GM12801 (cell line): ENCODE measurements at regions not wholly inside any gene's neighbourhood (a gene's known extent, or its start where the extent isn't known, plus 50 kb on each side); places are given as distances from the start of the nearest gene placed in this dataset.

ENCODE experiments used
- TF ChIP-seq, protein P1 (sequence below): IDR thresholded peaks from one replicate; pipeline ENCODE4 v1.5.1; 2011; ENCODE audit warnings: control low read depth; ENCODE audit not compliant: insufficient read length; ENCODE audit errors: extremely low read depth

- TF ChIP-seq, protein P1, sequence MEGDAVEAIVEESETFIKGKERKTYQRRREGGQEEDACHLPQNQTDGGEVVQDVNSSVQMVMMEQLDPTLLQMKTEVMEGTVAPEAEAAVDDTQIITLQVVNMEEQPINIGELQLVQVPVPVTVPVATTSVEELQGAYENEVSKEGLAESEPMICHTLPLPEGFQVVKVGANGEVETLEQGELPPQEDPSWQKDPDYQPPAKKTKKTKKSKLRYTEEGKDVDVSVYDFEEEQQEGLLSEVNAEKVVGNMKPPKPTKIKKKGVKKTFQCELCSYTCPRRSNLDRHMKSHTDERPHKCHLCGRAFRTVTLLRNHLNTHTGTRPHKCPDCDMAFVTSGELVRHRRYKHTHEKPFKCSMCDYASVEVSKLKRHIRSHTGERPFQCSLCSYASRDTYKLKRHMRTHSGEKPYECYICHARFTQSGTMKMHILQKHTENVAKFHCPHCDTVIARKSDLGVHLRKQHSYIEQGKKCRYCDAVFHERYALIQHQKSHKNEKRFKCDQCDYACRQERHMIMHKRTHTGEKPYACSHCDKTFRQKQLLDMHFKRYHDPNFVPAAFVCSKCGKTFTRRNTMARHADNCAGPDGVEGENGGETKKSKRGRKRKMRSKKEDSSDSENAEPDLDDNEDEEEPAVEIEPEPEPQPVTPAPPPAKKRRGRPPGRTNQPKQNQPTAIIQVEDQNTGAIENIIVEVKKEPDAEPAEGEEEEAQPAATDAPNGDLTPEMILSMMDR: no peak
These were observed 1591.4 kb downstream of the REEP3 start for GRCh38 chr10:65112573-65112972.

DNA sequence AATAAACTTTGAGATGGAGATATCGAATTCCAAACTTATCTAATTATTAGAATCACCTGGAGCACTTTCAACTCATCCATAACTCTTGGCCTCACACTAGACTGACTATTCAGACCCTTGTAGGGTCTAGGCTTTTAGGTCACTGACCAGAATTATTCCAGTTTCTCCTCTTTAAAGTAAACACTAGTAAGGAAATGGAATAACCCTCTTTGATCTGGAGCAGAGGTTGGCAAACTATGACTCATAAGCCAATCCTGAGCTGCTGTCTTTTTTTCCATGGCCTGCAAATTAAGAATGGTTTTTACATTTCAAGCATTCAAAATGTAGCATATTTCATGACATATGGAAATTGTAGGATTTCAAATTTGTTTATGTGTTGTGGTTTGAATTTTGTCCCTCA, 1601.9 kb downstream of the REEP3 start:
- TF ChIP-seq, protein P1: no peak

DNA sequence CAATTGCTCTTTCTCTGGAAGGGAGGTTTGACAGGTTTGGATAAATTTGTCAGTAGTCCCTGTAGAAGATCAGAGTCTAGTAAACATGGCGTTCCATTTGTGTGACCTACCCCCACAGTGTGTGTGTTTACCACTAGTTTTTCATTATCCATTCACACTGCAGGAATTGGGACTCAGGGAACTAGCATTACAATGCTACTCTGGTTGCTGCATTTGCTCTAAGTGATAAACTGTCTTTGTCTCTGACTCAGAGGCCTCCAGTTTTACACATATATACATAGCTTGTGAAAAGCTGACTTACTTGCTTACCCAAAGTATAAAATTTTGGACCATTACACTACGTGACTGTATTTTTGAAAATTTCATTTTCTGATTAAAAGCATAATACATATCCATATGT, 1604.0 kb downstream of the REEP3 start:
- TF ChIP-seq, protein P1: no peak

DNA sequence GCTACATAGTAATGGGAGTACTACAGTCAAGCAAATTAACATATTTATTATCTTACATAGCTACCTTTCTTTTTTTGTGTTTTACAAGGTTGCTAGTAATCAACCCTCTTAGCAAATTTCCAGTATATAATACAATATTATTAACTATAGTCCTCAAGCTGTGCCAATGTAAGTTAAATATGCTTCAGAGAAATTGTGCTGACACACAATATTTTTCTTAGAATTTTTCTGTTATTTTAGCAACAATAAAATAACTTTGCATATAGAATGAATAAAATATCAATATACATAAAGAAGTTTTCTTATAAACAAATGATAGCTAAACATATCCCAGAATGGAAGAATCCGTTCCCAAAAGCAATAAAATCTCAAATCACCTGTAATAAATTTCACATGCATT, 1605.1 kb downstream of the REEP3 start:
- TF ChIP-seq, protein P1: no peak

DNA sequence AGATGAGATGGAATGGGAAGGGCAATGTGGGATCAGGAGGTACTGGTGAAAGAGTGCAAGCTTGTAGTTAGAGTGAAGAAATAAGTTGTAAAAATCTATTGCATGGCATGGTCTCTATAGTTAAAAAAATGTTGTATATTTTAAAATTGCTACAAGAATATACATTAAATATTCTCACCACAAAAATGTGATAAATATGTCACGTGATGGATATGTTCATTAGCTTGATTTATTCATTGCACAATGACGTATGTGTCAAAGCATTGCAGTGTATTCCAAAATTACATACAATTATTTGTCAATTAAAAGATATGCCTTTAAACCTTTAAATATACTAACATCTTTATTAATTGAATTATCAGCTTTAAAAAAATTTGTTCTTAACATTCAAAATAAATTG, 1607.1 kb downstream of the REEP3 start:
- TF ChIP-seq, protein P1: no peak

DNA sequence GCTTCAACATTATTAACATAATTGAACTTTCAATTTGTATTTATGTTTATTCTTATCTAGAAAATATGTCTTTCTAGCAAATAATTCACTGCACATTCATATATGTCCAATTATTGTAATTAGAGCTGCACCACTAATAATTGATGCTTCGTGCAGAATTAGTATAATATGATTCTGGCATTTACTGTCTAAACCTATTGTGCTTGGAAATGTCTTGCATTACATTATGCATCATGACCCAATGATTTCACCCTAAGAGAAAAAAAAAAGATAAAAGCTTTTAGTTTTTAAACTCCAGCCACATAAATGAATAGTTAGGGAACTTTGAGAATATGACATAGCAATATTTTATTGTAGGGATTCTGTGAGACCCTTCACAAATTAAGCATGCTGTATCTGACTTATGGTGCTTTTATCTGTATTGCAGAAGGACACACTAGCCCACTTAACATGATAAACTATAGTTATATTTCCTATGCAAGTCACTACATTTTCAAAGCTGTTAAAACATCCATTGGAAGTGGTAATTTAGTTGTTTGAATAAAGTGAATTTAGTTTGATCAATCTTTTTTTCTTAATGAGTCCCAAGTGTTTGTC, 1609.1 kb downstream of the REEP3 start:
- TF ChIP-seq, protein P1: no peak

- TF ChIP-seq, protein P1: no peak
These were observed 1612.5 kb downstream of the REEP3 start for GRCh38 chr10:65133652-65134051.

- TF ChIP-seq, protein P1: no peak
These were observed 1614.3 kb downstream of the REEP3 start for GRCh38 chr10:65135508-65135907.
